HL-60 (cell line): ENCODE measurements at regions not wholly inside any gene's neighbourhood (a gene's known extent, or its start where the extent isn't known, plus 50 kb on each side); places are given as distances from the start of the nearest gene placed in this dataset.

Source experiments
- DNase-seq, 2 experiments: peaks; one replicate each; pipeline ENCODE4 v3.0.0-alpha.2; 2010 to 2020; ENCODE audit warnings: low read depth in 1 of 2, low spot score in 1 of 2
- H3K27ac ChIP-seq: fragments of 250-450 bp; sonication (Bioruptor Pico); replicated peaks from 2 replicates; pipeline ENCODE4 v1.5.1; 2020; ENCODE audit warnings: mild to moderate bottlenecking, moderate library complexity
- H3K27me3 ChIP-seq: fragments of 250-450 bp; sonication (Bioruptor Pico); 2 replicates; pipeline ENCODE4 v1.5.1; 2021; ENCODE audit warnings: mild to moderate bottlenecking, moderate library complexity; ENCODE audit not compliant: insufficient read depth, poor library complexity, severe bottlenecking
- H3K4me3 ChIP-seq: replicated peaks from 2 replicates; pipeline ENCODE4 v1.5.1; 2011; ENCODE audit warnings: mild to moderate bottlenecking, control low read depth, low read length; ENCODE audit not compliant: insufficient read depth
- GABPA ChIP-seq: IDR thresholded peaks from 2 replicates; pipeline ENCODE4 v1.6.1; 2012; ENCODE audit warnings: low read depth
- POLR2AphosphoS5 ChIP-seq: IDR thresholded peaks from 2 replicates; pipeline ENCODE4 v1.6.1; 2012; ENCODE audit warnings: low read depth
- REST ChIP-seq: IDR thresholded peaks from 2 replicates; pipeline ENCODE4 v1.6.1; 2012; ENCODE audit warnings: low read depth; ENCODE audit not compliant: insufficient replicate concordance
- SPI1 ChIP-seq: IDR thresholded peaks from 2 replicates; pipeline ENCODE4 v1.6.1; 2012; ENCODE audit warnings: low read depth, mild to moderate bottlenecking, borderline replicate concordance
- TF ChIP-seq, protein P1 (sequence below): IDR thresholded peaks from one replicate; pipeline ENCODE4 v1.5.1; 2011; ENCODE audit warnings: low read length, control low read depth, inconsistent platforms; ENCODE audit not compliant: insufficient read depth

GRCh38 chr2:188131281-188131680, 160.4 kb upstream of the GULP1 start:
- Histone ChIP-seq H3K4me3 (no peak overlapping the region), H3K27ac (no peak overlapping the region), H3K27me3 (no peaks in the 10 kb centered on the region)
- DNase-seq, result no peak
- no peak for TF ChIP-seq POLR2AphosphoS5
- TF ChIP-seq, protein P1, sequence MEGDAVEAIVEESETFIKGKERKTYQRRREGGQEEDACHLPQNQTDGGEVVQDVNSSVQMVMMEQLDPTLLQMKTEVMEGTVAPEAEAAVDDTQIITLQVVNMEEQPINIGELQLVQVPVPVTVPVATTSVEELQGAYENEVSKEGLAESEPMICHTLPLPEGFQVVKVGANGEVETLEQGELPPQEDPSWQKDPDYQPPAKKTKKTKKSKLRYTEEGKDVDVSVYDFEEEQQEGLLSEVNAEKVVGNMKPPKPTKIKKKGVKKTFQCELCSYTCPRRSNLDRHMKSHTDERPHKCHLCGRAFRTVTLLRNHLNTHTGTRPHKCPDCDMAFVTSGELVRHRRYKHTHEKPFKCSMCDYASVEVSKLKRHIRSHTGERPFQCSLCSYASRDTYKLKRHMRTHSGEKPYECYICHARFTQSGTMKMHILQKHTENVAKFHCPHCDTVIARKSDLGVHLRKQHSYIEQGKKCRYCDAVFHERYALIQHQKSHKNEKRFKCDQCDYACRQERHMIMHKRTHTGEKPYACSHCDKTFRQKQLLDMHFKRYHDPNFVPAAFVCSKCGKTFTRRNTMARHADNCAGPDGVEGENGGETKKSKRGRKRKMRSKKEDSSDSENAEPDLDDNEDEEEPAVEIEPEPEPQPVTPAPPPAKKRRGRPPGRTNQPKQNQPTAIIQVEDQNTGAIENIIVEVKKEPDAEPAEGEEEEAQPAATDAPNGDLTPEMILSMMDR, result no peak
- no peak for TF ChIP-seq REST
- no peak for TF ChIP-seq GABPA
- TF ChIP-seq SPI1, result no peak

DNA sequence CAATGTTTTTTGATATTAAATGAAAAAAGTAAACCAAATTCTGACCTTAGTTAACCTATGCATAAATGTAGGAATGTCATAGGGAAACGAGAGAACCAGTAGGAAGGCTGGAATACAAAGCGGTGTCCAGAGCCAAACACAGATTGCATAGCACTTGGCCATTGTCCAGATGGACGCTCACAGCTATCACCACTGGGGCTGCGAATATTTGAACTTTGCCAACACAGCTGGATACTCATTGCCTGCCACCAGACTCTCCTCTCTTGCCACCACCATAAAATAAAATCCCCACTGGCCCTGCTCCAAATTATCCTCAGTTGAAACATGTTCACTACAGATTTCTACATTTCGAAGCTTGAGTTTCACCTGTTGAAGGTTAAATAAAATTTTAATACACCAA, 159.3 kb upstream of the GULP1 start:
- no peak for DNase-seq
- no peaks in the 10 kb centered on the region for H3K27me3 ChIP-seq
- TF ChIP-seq GABPA (no peak), REST (no peak)

GRCh38 chr2:188134241-188134640, 157.4 kb upstream of the GULP1 start:
- H3K4me3 ChIP-seq, result no peak overlapping the region
- TF ChIP-seq, protein P1, result no peak
- TF ChIP-seq SPI1 (no peak), REST (no peak), GABPA (no peak), POLR2AphosphoS5 (no peak)
- no peak for DNase-seq
- H3K27me3 ChIP-seq, result no peaks in the 10 kb centered on the region
- H3K27ac ChIP-seq, result no peak overlapping the region

More for the DNA sequence above, 159.3 kb upstream of the GULP1 start:
- Histone ChIP-seq H3K4me3 (no peak overlapping the region), H3K27ac (no peak overlapping the region)

- no peak for DNase-seq
- no peak overlapping the region for H3K4me3 ChIP-seq
- no peak for TF ChIP-seq SPI1
- TF ChIP-seq POLR2AphosphoS5, result no peak
- no peak for TF ChIP-seq GABPA
- TF ChIP-seq, protein P1, result no peak
- no peak for TF ChIP-seq REST
- H3K27me3 ChIP-seq, result no peaks in the 10 kb centered on the region
- H3K27ac ChIP-seq, result no peak overlapping the region
These were observed 153.4 kb upstream of the GULP1 start for GRCh38 chr2:188138313-188138712.
